ENCODE measurements at regions not wholly inside any gene's neighbourhood (a gene's known extent, or its start where the extent isn't known, plus 50 kb on each side); places are given as distances from the start of the nearest gene placed in this dataset.

DNA sequence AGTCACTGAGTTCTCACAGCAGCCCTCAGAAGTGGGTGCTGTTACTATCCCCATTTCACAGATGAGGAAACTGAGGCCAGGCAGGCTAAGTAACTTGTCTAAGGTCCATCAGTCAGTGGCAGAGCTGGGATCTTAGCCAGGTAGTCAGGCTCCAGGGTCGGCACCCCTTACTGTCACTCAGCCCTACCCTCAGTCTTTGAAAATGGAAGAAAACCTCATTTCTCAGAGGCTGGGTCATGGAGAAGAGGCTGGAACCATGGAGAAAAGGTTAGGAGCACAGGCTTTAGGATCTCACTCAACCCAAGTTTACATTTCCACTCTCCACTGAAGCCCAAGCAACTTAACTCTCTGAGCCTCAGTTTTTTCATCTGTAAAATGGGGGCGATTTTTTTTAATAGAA is 116.2 kb upstream of the SIRPG start:
- TF ChIP-seq POLR2A (IDR thresholded peaks at IDR 0.05; ENCODE audit: low read depth, low read length): no peak
- TF ChIP-seq, protein P1, sequence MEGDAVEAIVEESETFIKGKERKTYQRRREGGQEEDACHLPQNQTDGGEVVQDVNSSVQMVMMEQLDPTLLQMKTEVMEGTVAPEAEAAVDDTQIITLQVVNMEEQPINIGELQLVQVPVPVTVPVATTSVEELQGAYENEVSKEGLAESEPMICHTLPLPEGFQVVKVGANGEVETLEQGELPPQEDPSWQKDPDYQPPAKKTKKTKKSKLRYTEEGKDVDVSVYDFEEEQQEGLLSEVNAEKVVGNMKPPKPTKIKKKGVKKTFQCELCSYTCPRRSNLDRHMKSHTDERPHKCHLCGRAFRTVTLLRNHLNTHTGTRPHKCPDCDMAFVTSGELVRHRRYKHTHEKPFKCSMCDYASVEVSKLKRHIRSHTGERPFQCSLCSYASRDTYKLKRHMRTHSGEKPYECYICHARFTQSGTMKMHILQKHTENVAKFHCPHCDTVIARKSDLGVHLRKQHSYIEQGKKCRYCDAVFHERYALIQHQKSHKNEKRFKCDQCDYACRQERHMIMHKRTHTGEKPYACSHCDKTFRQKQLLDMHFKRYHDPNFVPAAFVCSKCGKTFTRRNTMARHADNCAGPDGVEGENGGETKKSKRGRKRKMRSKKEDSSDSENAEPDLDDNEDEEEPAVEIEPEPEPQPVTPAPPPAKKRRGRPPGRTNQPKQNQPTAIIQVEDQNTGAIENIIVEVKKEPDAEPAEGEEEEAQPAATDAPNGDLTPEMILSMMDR (IDR thresholded peaks at IDR 0.05; ENCODE audit: extremely low read depth in 1 of 2, insufficient read depth in 1 of 2, low read depth in 1 of 2, low read length in 2 of 2): no peak
- TF ChIP-seq POLR2AphosphoS5 (IDR thresholded peaks at IDR 0.05; ENCODE audit: insufficient read depth, low read depth, low read length): no peak
- no peak for TF ChIP-seq EZH2 (IDR thresholded peaks at IDR 0.05; ENCODE audit: borderline replicate concordance, low read depth, low read length, severe bottlenecking)
- TF ChIP-seq GATA2 (IDR thresholded peaks at IDR 0.05; ENCODE audit: insufficient read depth, insufficient read length, low read depth, low read length): no peak
- no peak for TF ChIP-seq FOS (IDR thresholded peaks at IDR 0.05; ENCODE audit: borderline replicate concordance, insufficient read depth, low read length)
- no peak for TF ChIP-seq MYC (IDR thresholded peaks at IDR 0.05; ENCODE audit: low read depth, low read length)

Measured in endothelial cell of umbilical vein (primary cell).